GM10248 (cell line): ENCODE measurements at regions not wholly inside any gene's neighbourhood (a gene's known extent, or its start where the extent isn't known, plus 50 kb on each side); places are given as distances from the start of the nearest gene placed in this dataset.

Source experiments
- CTCF ChIA-PET: fragments of 300-600 bp; sonication (Branson Sonifier 250); formaldehyde crosslinking; extraction: SDS; loops from one replicate; lab custom pipeline; 2021; ENCODE audit warnings: antibody characterized with exemption; lab: Yijun Ruan, JAX
- POLR2A ChIA-PET: fragments of 350-650 bp; sonication (Branson Sonifier 250); formaldehyde crosslinking; extraction: SDS; loops from one replicate; lab custom pipeline; 2020; ENCODE audit warnings: antibody characterized with exemption; lab: Yijun Ruan, JAX
- DNase-seq: peaks from one replicate; pipeline ENCODE4 v3.0.0; 2012; ENCODE audit errors: extremely low spot score
- TF ChIP-seq, protein P1 (sequence below): IDR thresholded peaks from 2 replicates; pipeline ENCODE4 v1.5.1; 2012; ENCODE audit warnings: mild to moderate bottlenecking, low read depth; ENCODE audit errors: extremely low read depth, missing control alignments, control extremely low read depth

- ChIA-PET CTCF (no interaction called here), POLR2A (no interaction called here)
- no peak for DNase-seq
- TF ChIP-seq, protein P1, sequence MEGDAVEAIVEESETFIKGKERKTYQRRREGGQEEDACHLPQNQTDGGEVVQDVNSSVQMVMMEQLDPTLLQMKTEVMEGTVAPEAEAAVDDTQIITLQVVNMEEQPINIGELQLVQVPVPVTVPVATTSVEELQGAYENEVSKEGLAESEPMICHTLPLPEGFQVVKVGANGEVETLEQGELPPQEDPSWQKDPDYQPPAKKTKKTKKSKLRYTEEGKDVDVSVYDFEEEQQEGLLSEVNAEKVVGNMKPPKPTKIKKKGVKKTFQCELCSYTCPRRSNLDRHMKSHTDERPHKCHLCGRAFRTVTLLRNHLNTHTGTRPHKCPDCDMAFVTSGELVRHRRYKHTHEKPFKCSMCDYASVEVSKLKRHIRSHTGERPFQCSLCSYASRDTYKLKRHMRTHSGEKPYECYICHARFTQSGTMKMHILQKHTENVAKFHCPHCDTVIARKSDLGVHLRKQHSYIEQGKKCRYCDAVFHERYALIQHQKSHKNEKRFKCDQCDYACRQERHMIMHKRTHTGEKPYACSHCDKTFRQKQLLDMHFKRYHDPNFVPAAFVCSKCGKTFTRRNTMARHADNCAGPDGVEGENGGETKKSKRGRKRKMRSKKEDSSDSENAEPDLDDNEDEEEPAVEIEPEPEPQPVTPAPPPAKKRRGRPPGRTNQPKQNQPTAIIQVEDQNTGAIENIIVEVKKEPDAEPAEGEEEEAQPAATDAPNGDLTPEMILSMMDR, result no peak
Measured at GRCh38 chr10:2150288-2150687, 413.0 kb upstream of the ADARB2 start.

DNA sequence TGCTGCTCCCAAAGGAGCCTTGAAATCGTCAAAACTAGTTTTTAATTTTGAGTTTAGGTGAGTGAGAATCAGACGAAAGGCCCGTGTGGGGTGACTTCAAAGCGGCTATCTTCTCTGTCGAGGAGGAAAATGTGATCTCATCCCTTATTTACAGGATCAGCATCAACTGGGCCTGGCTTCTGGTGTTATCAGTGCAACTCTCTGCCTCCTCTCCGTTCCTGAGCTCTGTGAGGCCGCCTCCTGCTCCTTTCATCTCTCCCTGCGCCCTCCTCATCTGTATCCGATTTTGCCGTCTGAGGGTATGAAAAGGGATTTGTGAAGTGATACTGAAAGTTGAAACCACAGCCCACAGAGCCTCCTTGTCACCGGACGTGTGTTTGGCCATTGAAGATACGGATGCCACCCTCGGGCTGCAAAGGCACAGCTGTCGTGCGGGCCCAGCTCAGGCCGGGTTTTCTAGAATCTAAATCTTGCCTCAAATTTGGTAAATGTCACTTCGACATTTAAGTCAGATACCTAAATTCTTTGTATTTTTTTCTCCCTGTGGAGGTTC, 408.7 kb upstream of the ADARB2 start:
- DNase-seq, result no peak
- TF ChIP-seq, protein P1, result no peak
- POLR2A ChIA-PET, result no interaction called here
- CTCF ChIA-PET, result no interaction called here

GRCh38 chr10:2145491-2145890, 408.2 kb upstream of the ADARB2 start:
- ChIA-PET CTCF (no interaction called here), POLR2A (no interaction called here)
- TF ChIP-seq, protein P1, result no peak
- no peak for DNase-seq

GRCh38 chr10:2144584-2144983, 407.3 kb upstream of the ADARB2 start:
- ChIA-PET CTCF (no interaction called here), POLR2A (no interaction called here)
- DNase-seq, result no peak
- TF ChIP-seq, protein P1, result no peak

DNA sequence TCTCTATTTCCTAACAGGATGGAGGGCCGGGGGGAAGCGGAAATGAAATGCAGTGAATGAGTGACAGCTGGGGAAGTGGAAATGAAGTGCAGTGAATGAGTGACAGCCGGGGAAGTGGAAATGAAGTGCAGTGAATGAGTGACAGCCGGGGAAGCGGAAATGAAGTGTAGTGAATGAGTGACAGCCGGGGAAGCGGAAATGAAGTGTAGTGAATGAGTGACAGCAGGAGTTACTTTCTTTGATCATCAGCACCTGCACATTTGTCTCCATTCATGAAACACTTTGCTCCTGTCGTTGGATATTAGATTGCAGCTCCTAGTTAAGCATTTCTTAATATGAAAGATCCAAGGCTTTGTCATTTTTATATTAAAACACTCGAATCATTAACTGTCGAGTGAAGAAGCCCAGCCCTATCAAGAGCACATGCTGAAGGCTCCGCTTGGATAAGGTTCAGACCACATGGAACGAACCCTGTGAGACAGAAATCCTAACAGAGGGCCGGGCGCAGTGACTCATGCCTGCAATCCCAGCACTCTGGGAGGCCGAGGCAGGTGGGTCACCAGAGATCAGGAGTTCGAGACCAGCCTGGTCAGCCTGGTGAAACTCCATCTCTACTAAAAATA, 406.0 kb upstream of the ADARB2 start:
- CTCF ChIA-PET, result interaction anchor here (1.2 kb wide), 1 partner anchor 9 kb away, joined by 3 read pairs; no protein-coding TSS in a partner anchor

GRCh38 chr10:2139746-2140145, 402.4 kb upstream of the ADARB2 start:
- no peak for DNase-seq
- CTCF ChIA-PET, result interaction anchor here (1.7 to 3.3 kb wide), 2 partner anchors 8 to 12 kb away, joined by 4 to 9 read pairs; no protein-coding TSS in a partner anchor
- POLR2A ChIA-PET, result no interaction called here
- TF ChIP-seq, protein P1, result no peak

More for the DNA sequence above, 406.0 kb upstream of the ADARB2 start:
- POLR2A ChIA-PET, result no interaction called here
- TF ChIP-seq, protein P1, result no peak
- DNase-seq, result no peak
